ENCODE measurements at regions not wholly inside any gene's neighbourhood (a gene's known extent, or its start where the extent isn't known, plus 50 kb on each side); places are given as distances from the start of the nearest gene placed in this dataset.
"Not testable (repeated sequence)": the region's sequence is repeated elsewhere in the genome, so short reads cannot be mapped to it uniquely, and the experiment has no call there.

DNA sequence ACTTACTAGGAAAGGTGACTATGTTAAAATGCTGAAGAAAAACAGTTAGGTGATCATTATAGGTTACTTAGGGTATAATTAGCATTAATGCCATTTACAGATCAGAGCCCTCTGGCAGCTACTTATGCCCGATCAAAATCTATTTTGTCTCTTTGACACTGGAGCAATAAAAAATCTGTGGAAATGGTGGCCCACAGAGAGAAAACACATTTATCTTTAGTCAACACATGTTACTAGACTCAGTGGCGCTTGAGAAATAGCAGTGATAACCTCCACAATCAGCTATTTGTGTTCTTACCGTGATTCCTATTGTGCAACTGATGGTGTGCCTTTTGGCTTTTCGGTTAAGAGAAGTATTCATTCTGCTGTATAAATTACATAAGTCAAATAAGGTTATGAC is 1519.6 kb downstream of the PCDH9 start:
- TF ChIP-seq CTCF (IDR thresholded peaks at IDR 0.05): no peak
- H2AFZ ChIP-seq: no peak overlapping the region
- H3K27ac ChIP-seq: no peak overlapping the region
- H3K36me3 ChIP-seq (ENCODE audit: control insufficient read depth, insufficient read depth, low read length): no peaks in the 10 kb centered on the region
- no peak overlapping the region for H3K4me3 ChIP-seq (ENCODE audit: low read depth, low read length)
- no peaks in the 10 kb centered on the region for H3K4me1 ChIP-seq
- no peak overlapping the region for H3K9ac ChIP-seq
- H3K9me3 ChIP-seq (ENCODE audit: control insufficient read depth, low read length): no peaks in the 10 kb centered on the region
- no peak overlapping the region for H3K4me2 ChIP-seq (ENCODE audit: low read length)
- H3K27me3 ChIP-seq (ENCODE audit: control insufficient read depth, insufficient read depth, low read length): no peaks in the 10 kb centered on the region
- no peaks in the 10 kb centered on the region for H3K79me2 ChIP-seq

GRCh38 chr13:65697843-65698242 is 1532.3 kb downstream of the PCDH9 start:
- Histone ChIP-seq H3K27me3 (ENCODE audit: control insufficient read depth, insufficient read depth, low read length) (no peaks in the 10 kb centered on the region), H2AFZ (no peak overlapping the region), H3K36me3 (ENCODE audit: control insufficient read depth, insufficient read depth, low read length) (no peaks in the 10 kb centered on the region), H3K4me3 (ENCODE audit: low read depth, low read length) (no peak overlapping the region), H3K4me2 (ENCODE audit: low read length) (no peak overlapping the region), H3K9ac (no peak overlapping the region), H3K79me2 (no peaks in the 10 kb centered on the region), H3K9me3 (ENCODE audit: control insufficient read depth, low read length) (no peaks in the 10 kb centered on the region), H3K4me1 (no peaks in the 10 kb centered on the region), H3K27ac (no peak overlapping the region)
- no peak for TF ChIP-seq CTCF (IDR thresholded peaks at IDR 0.05)

GRCh38 chr13:65679240-65679639 is 1550.9 kb downstream of the PCDH9 start:
- no peak overlapping the region for H3K4me2 ChIP-seq (ENCODE audit: low read length)
- no peaks in the 10 kb centered on the region for H3K79me2 ChIP-seq
- H3K27me3 ChIP-seq (ENCODE audit: control insufficient read depth, insufficient read depth, low read length): no peaks in the 10 kb centered on the region
- H3K4me1 ChIP-seq: no peaks in the 10 kb centered on the region
- no peaks in the 10 kb centered on the region for H3K9me3 ChIP-seq (ENCODE audit: control insufficient read depth, low read length)
- no peak overlapping the region for H3K27ac ChIP-seq
- no peaks in the 10 kb centered on the region for H3K36me3 ChIP-seq (ENCODE audit: control insufficient read depth, insufficient read depth, low read length)
- H2AFZ ChIP-seq: no peak overlapping the region
- no peak for TF ChIP-seq CTCF (IDR thresholded peaks at IDR 0.05)
- no peak overlapping the region for H3K4me3 ChIP-seq (ENCODE audit: low read depth, low read length)
- H3K9ac ChIP-seq: no peak overlapping the region

GRCh38 chr13:65677906-65678305 is 1552.2 kb downstream of the PCDH9 start:
- Histone ChIP-seq H2AFZ (no peak overlapping the region), H3K79me2 (no peaks in the 10 kb centered on the region), H3K9me3 (ENCODE audit: control insufficient read depth, low read length) (no peaks in the 10 kb centered on the region), H3K9ac (no peak overlapping the region), H3K36me3 (ENCODE audit: control insufficient read depth, insufficient read depth, low read length) (no peaks in the 10 kb centered on the region), H3K4me3 (ENCODE audit: low read depth, low read length) (no peak overlapping the region), H3K4me1 (no peaks in the 10 kb centered on the region), H3K4me2 (ENCODE audit: low read length) (no peak overlapping the region), H3K27me3 (ENCODE audit: control insufficient read depth, insufficient read depth, low read length) (no peaks in the 10 kb centered on the region), H3K27ac (no peak overlapping the region)
- no peak for TF ChIP-seq CTCF (IDR thresholded peaks at IDR 0.05)

DNA sequence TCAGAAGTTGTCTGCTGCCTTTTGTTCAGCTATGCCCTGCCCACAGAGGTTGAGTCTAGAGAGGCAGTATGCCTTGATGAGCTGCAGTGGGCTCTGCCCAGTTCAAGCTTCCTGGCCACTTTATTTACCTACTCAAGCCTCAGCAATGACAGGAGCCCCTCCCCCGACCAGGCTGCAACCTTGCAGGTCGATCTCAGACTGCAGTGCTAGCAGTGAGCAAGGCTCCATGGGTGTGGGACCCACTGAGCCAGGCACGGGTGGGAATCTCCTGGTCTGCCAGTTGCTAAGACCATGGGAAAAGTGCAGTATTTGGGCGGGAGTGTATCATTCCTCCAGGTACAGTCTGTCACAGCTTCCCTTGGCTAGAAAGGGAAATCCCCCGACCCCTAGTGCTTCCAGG is 1554.8 kb downstream of the PCDH9 start:
- not testable (repeated sequence) for H3K4me1 ChIP-seq; H3K27ac ChIP-seq; H2AFZ ChIP-seq; H3K27me3 ChIP-seq (ENCODE audit: control insufficient read depth, insufficient read depth, low read length); H3K9me3 ChIP-seq (ENCODE audit: control insufficient read depth, low read length); H3K36me3 ChIP-seq (ENCODE audit: control insufficient read depth, insufficient read depth, low read length); H3K4me3 ChIP-seq (ENCODE audit: low read depth, low read length); H3K79me2 ChIP-seq; H3K9ac ChIP-seq; H3K4me2 ChIP-seq (ENCODE audit: low read length)

All from parathyroid adenoma (tissue), 2 donors.